ENCODE measurements at regions not wholly inside any gene's neighbourhood (a gene's known extent, or its start where the extent isn't known, plus 50 kb on each side); places are given as distances from the start of the nearest gene placed in this dataset.

DNA sequence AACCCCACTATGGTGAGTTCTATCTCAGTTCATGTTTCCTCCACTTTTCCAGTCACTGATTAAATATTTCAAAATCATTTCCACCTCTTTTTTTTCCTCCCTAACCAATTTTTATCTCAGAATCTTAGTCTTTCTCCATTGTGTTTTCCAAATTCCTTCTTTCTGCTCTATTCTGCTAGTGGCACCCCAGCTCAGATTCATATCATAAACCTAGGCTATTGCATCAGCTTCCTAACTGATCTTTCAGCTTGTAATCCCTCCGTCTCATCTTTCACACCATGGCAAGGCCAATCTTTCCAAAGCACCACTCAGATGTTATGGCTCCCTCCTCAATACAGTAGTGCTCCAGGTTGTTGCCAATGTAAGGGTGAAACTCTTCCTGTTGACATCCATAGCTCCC, 631.9 kb downstream of the PLPP3 start:
- TF ChIP-seq RAD21 (IDR thresholded peaks at IDR 0.05; ENCODE audit: low read depth) (no peak), TAF1 (IDR thresholded peaks at IDR 0.05; ENCODE audit: low read depth) (no peak), CEBPB (IDR thresholded peaks at IDR 0.05) (no peak), EP300 (IDR thresholded peaks at IDR 0.05; ENCODE audit: borderline replicate concordance) (no peak), FOXM1 (IDR thresholded peaks at IDR 0.05; ENCODE audit: borderline replicate concordance, low read depth) (no peak), MAX (IDR thresholded peaks at IDR 0.05) (no peak), NFIC (IDR thresholded peaks at IDR 0.05) (no peak), TEAD4 (IDR thresholded peaks at IDR 0.05) (no peak), REST (IDR thresholded peaks at IDR 0.05; ENCODE audit: low read depth) (no peak), USF1 (IDR thresholded peaks at IDR 0.05) (no peak), TCF12 (IDR thresholded peaks at IDR 0.05; ENCODE audit: low read depth) (no peak), CREB1 (IDR thresholded peaks at IDR 0.05; ENCODE audit: low read depth) (no peak)
